Astrocyte (in vitro differentiated cells and primary cell): ENCODE measurements at regions not wholly inside any gene's neighbourhood (a gene's known extent, or its start where the extent isn't known, plus 50 kb on each side); places are given as distances from the start of the nearest gene placed in this dataset.

Experiments used
- DNase-seq: peaks from one replicate; pipeline ENCODE4 v3.0.0-alpha.2; 2010; ENCODE audit warnings: low read depth
- FAIRE-seq: peaks from 2 replicates; lab custom pipeline; 2011; peaks lifted over from hg19 to GRCh38; lab: Jason Lieb, UNC
- H2AFZ ChIP-seq: 2 replicates; pipeline ENCODE4 v1.6.0; 2012; ENCODE audit warnings: low read depth, low read length, inconsistent platforms
- H3K27ac ChIP-seq: 2 replicates; pipeline ENCODE4 v1.5.1; 2011; ENCODE audit warnings: low read depth, low read length, inconsistent platforms
- H3K27me3 ChIP-seq: 2 replicates; pipeline ENCODE4 v1.6.0; 2011; ENCODE audit warnings: low read length, inconsistent platforms; ENCODE audit not compliant: insufficient read depth
- H3K36me3 ChIP-seq: 2 replicates; pipeline ENCODE4 v1.5.1; 2011; ENCODE audit warnings: low read length, inconsistent platforms; ENCODE audit not compliant: insufficient read depth
- H3K4me1 ChIP-seq: 2 replicates; pipeline ENCODE4 v1.5.1; 2011; ENCODE audit warnings: low read length, inconsistent platforms; ENCODE audit not compliant: insufficient read depth
- H3K4me2 ChIP-seq: 2 replicates; pipeline ENCODE4 v1.6.0; 2012; ENCODE audit warnings: low read length, inconsistent platforms
- H3K4me3 ChIP-seq: 2 replicates; pipeline ENCODE4 v1.5.1; 2011; ENCODE audit warnings: low read depth, mild to moderate bottlenecking, low read length, inconsistent platforms; ENCODE audit not compliant: insufficient read depth
- H3K79me2 ChIP-seq: 2 replicates; pipeline ENCODE4 v1.6.0; 2012; ENCODE audit warnings: mild to moderate bottlenecking, low read length, inconsistent platforms; ENCODE audit not compliant: insufficient read depth
- H3K9ac ChIP-seq: 2 replicates; pipeline ENCODE4 v1.6.0; 2012; ENCODE audit warnings: mild to moderate bottlenecking, low read length, inconsistent platforms
- H3K9me3 ChIP-seq: 2 replicates; pipeline ENCODE4 v1.5.1; 2012; ENCODE audit warnings: low read depth, mild to moderate bottlenecking, low read length, inconsistent platforms; ENCODE audit not compliant: insufficient read depth
- H4K20me1 ChIP-seq: 2 replicates; pipeline ENCODE4 v1.6.0; 2012; ENCODE audit warnings: low read length, inconsistent platforms; ENCODE audit not compliant: insufficient read depth
- H3K27ac Mint-ChIP-seq: one replicate; pipeline ENCODE4 v1.8.0; 2021; ENCODE audit warnings: mild to moderate bottlenecking, mixed read lengths; ENCODE audit not compliant: unreplicated experiment
- H3K27me3 Mint-ChIP-seq: one replicate; pipeline ENCODE4 v1.8.0; 2021; ENCODE audit warnings: low read depth, mixed read lengths; ENCODE audit not compliant: unreplicated experiment
- H3K36me3 Mint-ChIP-seq: one replicate; pipeline ENCODE4 v1.8.0; 2021; ENCODE audit warnings: low read depth, mixed read lengths; ENCODE audit not compliant: unreplicated experiment
- H3K4me1 Mint-ChIP-seq: one replicate; pipeline ENCODE4 v1.8.0; 2021; ENCODE audit warnings: low read depth, mixed read lengths; ENCODE audit not compliant: unreplicated experiment
- H3K4me3 Mint-ChIP-seq: one replicate; pipeline ENCODE4 v1.8.0; 2021; ENCODE audit warnings: mild to moderate bottlenecking, moderate library complexity, mixed read lengths; ENCODE audit not compliant: unreplicated experiment
- H3K9me3 Mint-ChIP-seq: one replicate; pipeline ENCODE4 v1.8.0; 2021; ENCODE audit warnings: mild to moderate bottlenecking, mixed read lengths; ENCODE audit not compliant: unreplicated experiment
- EZH2 ChIP-seq: IDR thresholded peaks from 2 replicates; pipeline ENCODE4 v1.6.1; 2012; ENCODE audit warnings: mild to moderate bottlenecking, low read length, inconsistent platforms; ENCODE audit not compliant: insufficient read depth
- TF ChIP-seq, protein P1 (sequence below): IDR thresholded peaks from 2 replicates; pipeline ENCODE4 v1.5.1; 2011; ENCODE audit warnings: low read depth, mild to moderate bottlenecking, inconsistent platforms, low read length, moderate library complexity; ENCODE audit not compliant: insufficient read depth

DNA sequence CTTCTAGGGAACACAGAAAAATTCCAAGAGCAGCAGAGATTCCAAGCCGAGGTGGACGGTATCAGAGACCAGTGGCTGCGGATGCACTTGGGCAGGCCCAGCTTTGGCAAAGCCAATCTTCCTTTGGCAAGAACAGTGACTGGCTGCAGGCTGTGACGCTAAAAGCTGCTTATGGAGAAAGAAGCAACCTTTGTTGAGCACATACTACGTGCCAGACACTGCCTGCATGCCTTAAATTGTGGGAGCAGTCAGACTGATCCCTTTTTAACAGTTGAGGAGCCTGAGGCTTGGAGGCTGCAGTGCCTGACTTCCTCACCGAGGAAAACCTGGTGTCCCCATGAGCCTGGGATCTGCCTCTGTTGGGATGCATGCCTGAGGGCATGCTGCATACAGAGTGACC is 69.0 kb upstream of the AMZ2 start:
- H3K9me3 Mint-ChIP-seq, result peaks cover 3% of the 10 kb centered on the region
- Histone ChIP-seq H3K4me2 (no peak overlapping the region), H3K9ac (no peak overlapping the region), H3K4me3 (no peak overlapping the region), H3K4me1 (peaks cover under 1% of the 10 kb centered on the region), H3K27me3 (no peaks in the 10 kb centered on the region), H4K20me1 (no peaks in the 10 kb centered on the region), H3K27ac (no peak overlapping the region), H3K9me3 (no peaks in the 10 kb centered on the region), H3K36me3 (no peaks in the 10 kb centered on the region), H2AFZ (no peak overlapping the region), H3K79me2 (no peaks in the 10 kb centered on the region)
- TF ChIP-seq EZH2, result no peak
- TF ChIP-seq, protein P1, sequence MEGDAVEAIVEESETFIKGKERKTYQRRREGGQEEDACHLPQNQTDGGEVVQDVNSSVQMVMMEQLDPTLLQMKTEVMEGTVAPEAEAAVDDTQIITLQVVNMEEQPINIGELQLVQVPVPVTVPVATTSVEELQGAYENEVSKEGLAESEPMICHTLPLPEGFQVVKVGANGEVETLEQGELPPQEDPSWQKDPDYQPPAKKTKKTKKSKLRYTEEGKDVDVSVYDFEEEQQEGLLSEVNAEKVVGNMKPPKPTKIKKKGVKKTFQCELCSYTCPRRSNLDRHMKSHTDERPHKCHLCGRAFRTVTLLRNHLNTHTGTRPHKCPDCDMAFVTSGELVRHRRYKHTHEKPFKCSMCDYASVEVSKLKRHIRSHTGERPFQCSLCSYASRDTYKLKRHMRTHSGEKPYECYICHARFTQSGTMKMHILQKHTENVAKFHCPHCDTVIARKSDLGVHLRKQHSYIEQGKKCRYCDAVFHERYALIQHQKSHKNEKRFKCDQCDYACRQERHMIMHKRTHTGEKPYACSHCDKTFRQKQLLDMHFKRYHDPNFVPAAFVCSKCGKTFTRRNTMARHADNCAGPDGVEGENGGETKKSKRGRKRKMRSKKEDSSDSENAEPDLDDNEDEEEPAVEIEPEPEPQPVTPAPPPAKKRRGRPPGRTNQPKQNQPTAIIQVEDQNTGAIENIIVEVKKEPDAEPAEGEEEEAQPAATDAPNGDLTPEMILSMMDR, result no peak
- no peak for DNase-seq
- peaks cover 11% of the 10 kb centered on the region for H3K4me1 Mint-ChIP-seq
- H3K36me3 Mint-ChIP-seq, result peaks cover 2% of the 10 kb centered on the region
- no peak overlapping the region for H3K4me3 Mint-ChIP-seq
- peaks cover 3% of the 10 kb centered on the region for H3K27me3 Mint-ChIP-seq
- no peak for FAIRE-seq
- H3K27ac Mint-ChIP-seq, result no peak overlapping the region

DNA sequence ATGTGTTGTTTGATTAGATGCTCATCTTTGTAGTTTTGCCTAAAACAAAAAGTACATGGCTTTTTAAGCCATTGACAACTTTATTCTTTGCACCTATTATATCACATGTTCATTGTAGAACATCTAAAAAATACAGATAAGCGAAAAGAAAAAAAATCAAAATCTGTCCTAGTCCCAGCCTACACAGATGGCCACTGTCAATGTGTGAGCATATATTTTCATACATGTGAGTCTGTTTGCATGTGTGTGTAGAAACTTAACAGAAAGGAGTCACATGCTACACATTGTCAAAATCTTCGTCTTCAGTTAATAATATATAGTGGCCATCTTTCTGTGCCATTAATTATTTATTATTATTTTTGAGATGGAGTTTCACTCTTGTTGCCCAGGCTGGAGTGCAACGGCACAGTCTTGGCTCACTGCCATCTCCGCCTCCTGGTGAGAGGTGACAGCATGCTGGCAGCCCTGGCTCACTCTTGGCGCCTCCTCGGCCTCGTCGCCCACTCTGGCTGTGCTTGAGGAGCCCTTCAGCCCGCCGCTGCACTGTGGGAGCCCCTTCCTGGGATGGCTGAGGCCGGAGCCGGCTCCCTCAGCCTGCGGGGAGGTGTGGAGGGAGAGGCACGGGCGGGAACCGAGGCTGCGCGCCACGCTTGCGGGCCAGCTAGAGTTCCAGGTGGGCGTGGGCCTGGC is 68.5 kb upstream of the AMZ2 start:
- H3K27me3 ChIP-seq, result no peaks in the 10 kb centered on the region
- no peak overlapping the region for H3K4me2 ChIP-seq
- no peak overlapping the region for H2AFZ ChIP-seq
- DNase-seq (no peak), FAIRE-seq (no peak)
- peaks cover 6% of the 10 kb centered on the region for H3K4me1 ChIP-seq
- H3K9me3 ChIP-seq, result no peaks in the 10 kb centered on the region
- no peak overlapping the region for H3K9ac ChIP-seq
- peaks cover 13% of the 10 kb centered on the region for H3K4me1 Mint-ChIP-seq
- TF ChIP-seq, protein P1, result no peak
- no peak for TF ChIP-seq EZH2
- no peak overlapping the region for H3K4me3 Mint-ChIP-seq
- peaks cover 2% of the 10 kb centered on the region for H3K36me3 Mint-ChIP-seq
- H3K36me3 ChIP-seq, result no peaks in the 10 kb centered on the region
- H3K27me3 Mint-ChIP-seq, result no peaks in the 10 kb centered on the region
- no peak overlapping the region for H3K27ac Mint-ChIP-seq
- H3K4me3 ChIP-seq, result no peak overlapping the region
- no peaks in the 10 kb centered on the region for H4K20me1 ChIP-seq
- no peak overlapping the region for H3K27ac ChIP-seq
- no peaks in the 10 kb centered on the region for H3K79me2 ChIP-seq
- H3K9me3 Mint-ChIP-seq, result peaks cover 3% of the 10 kb centered on the region

DNA sequence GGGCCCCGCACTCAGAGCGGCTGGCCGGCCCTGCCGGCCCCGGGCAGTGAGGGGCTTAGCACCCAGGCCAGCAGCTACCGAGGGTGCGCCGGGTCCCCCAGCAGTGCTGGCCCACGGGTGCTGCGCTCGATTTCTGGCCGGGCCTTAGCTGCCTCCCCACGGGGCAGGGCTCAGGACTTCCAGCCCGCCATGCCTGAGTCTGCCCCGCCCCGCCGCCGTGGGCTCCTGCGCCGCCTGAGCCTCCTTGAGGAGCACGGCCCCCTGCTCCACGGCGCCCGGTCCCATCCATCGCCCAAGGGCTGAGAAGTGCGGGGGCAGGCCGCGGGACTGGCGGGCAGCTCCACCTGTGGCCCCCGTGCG is 67.9 kb upstream of the AMZ2 start:
- TF ChIP-seq EZH2, result no peak
- TF ChIP-seq, protein P1, result no peak
- H2AFZ ChIP-seq, result no peak overlapping the region
- DNase-seq (no peak), FAIRE-seq (no peak)
- peaks cover 3% of the 10 kb centered on the region for H3K9me3 Mint-ChIP-seq
- no peaks in the 10 kb centered on the region for H3K27me3 ChIP-seq
- H3K36me3 Mint-ChIP-seq, result peaks cover 2% of the 10 kb centered on the region
- H3K36me3 ChIP-seq, result no peaks in the 10 kb centered on the region
- no peak overlapping the region for H3K4me2 ChIP-seq
- peaks cover 7% of the 10 kb centered on the region for H3K4me1 ChIP-seq
- no peak overlapping the region for H3K9ac ChIP-seq
- H3K27me3 Mint-ChIP-seq, result no peaks in the 10 kb centered on the region
- no peaks in the 10 kb centered on the region for H3K9me3 ChIP-seq
- no peak overlapping the region for H3K27ac ChIP-seq
- H3K27ac Mint-ChIP-seq, result no peak overlapping the region
- H4K20me1 ChIP-seq, result no peaks in the 10 kb centered on the region
- no peak overlapping the region for H3K4me3 ChIP-seq
- H3K4me3 Mint-ChIP-seq, result no peak overlapping the region
- no peaks in the 10 kb centered on the region for H3K79me2 ChIP-seq
- peaks cover 13% of the 10 kb centered on the region for H3K4me1 Mint-ChIP-seq
